Loucy (cell line): ENCODE measurements at regions not wholly inside any gene's neighbourhood (a gene's known extent, or its start where the extent isn't known, plus 50 kb on each side); places are given as distances from the start of the nearest gene placed in this dataset.

Experiments
- H2AFZ ChIP-seq: fragments of 200-600 bp; sonication (generic); 2 replicates; pipeline ENCODE4 v1.6.0; 2016; ENCODE audit warnings: antibody characterized with exemption, mild to moderate bottlenecking, low read length, moderate library complexity
- H3F3A ChIP-seq: fragments of 200-600 bp; 2 replicates; pipeline ENCODE4 v1.6.0; 2016; ENCODE audit warnings: antibody characterized with exemption, low read depth, mild to moderate bottlenecking
- H3K27me3 ChIP-seq: fragments of 200-600 bp; sonication (generic); 2 replicates; pipeline ENCODE4 v1.6.1; 2014; ENCODE audit warnings: low read length, mild to moderate bottlenecking; ENCODE audit not compliant: insufficient read depth, poor library complexity, severe bottlenecking
- H3K36me3 ChIP-seq: fragments of 200-600 bp; sonication (generic); 2 replicates; pipeline ENCODE4 v1.6.1; 2016; ENCODE audit warnings: low read length; ENCODE audit not compliant: insufficient read depth
- H3K4me1 ChIP-seq: fragments of 200-600 bp; sonication (generic); 2 replicates; pipeline ENCODE4 v1.5.1; 2014; ENCODE audit warnings: low read length, mild to moderate bottlenecking; ENCODE audit not compliant: insufficient read depth, poor library complexity, severe bottlenecking
- H3K4me2 ChIP-seq: fragments of 200-600 bp; sonication (generic); 2 replicates; pipeline ENCODE4 v1.6.0; 2014; ENCODE audit warnings: antibody characterized with exemption, low read length, low read depth, mild to moderate bottlenecking; ENCODE audit not compliant: poor library complexity, severe bottlenecking
- H3K4me3 ChIP-seq: fragments of 200-600 bp; sonication (generic); 2 replicates; pipeline ENCODE4 v1.5.1; 2014; ENCODE audit warnings: low read length, mild to moderate bottlenecking, mixed read lengths; ENCODE audit not compliant: poor library complexity, severe bottlenecking
- H3K79me2 ChIP-seq: fragments of 200-600 bp; sonication (generic); 2 replicates; pipeline ENCODE4 v1.6.1; 2014; ENCODE audit warnings: low read length; ENCODE audit not compliant: insufficient read depth
- H3K9ac ChIP-seq: fragments of 200-600 bp; sonication (generic); 2 replicates; pipeline ENCODE4 v1.6.0; 2014; ENCODE audit warnings: mild to moderate bottlenecking, low read depth, low read length, moderate library complexity; ENCODE audit not compliant: poor library complexity, severe bottlenecking
- H3K9me2 ChIP-seq: fragments of 200-600 bp; sonication (generic); replicated peaks from 2 replicates; pipeline ENCODE4 v1.6.1; 2016; ENCODE audit warnings: low read depth, low read length, mixed read lengths
- H3K9me3 ChIP-seq: fragments of 200-600 bp; sonication (generic); 2 replicates; pipeline ENCODE4 v1.6.1; 2014; ENCODE audit warnings: mild to moderate bottlenecking, antibody characterized with exemption, low read length, low read depth; ENCODE audit not compliant: insufficient read depth
- H4K20me1 ChIP-seq: fragments of 200-600 bp; sonication (generic); 2 replicates; pipeline ENCODE4 v1.6.0; 2014; ENCODE audit warnings: antibody characterized with exemption, low read length, mild to moderate bottlenecking; ENCODE audit not compliant: insufficient read depth, poor library complexity, severe bottlenecking
- CTCF ChIP-seq: fragments of 200-600 bp; sonication (generic); conservative IDR thresholded peaks from 2 replicates; pipeline ENCODE4 v1.5.1; 2014; ENCODE audit warnings: mild to moderate bottlenecking, antibody characterized with exemption, low read length
- EZH2phosphoT487 ChIP-seq: fragments of 200-600 bp; IDR thresholded peaks from 2 replicates; pipeline ENCODE4 v1.6.1; 2018; ENCODE audit warnings: antibody characterized with exemption, mild to moderate bottlenecking, moderate library complexity, borderline replicate concordance

- Histone ChIP-seq H3K36me3 (no peaks in the 10 kb centered on the region), H3K79me2 (no peaks in the 10 kb centered on the region), H3K9ac (no peak overlapping the region), H2AFZ (no peak overlapping the region), H3K4me3 (no peak overlapping the region), H3K27me3 (no peaks in the 10 kb centered on the region), H3F3A (no peaks in the 10 kb centered on the region), H3K9me2 (no peaks in the 10 kb centered on the region), H3K4me1 (no peaks in the 10 kb centered on the region), H3K9me3 (no peaks in the 10 kb centered on the region), H4K20me1 (no peaks in the 10 kb centered on the region), H3K4me2 (no peak overlapping the region)
- no peak for TF ChIP-seq CTCF
These were observed 688.0 kb upstream of the SEMA6A start for GRCh38 chr5:117262572-117263131.

DNA sequence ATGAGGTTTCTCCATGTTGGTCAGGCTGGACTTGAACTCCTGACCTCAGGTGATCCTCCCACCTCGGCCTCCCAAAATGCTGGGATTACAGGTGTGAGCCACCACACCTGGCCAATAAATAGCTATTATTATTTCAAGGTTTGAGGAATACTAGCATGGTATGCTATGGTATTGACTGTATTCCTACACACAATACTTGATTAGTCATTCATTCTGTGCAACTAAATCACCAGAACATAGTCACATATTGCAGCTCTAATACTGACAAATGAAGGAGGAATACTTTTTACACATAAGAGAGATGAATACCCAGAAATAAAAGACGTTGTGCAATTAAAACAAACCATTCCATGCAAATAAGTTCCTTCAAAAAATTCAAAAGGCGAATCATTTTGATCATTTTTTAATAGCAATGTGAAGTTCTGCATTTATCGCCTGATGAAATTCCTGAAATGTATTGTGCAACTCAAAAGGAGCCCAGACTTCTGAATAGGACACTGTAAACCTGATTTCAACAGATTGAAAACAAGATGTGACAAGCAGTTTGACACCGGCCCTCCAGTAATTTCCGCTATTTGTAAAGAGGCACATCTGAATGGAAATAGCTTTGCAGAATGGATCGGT lies 687.4 kb upstream of the SEMA6A start:
- Histone ChIP-seq H4K20me1 (no peaks in the 10 kb centered on the region), H3K4me1 (no peaks in the 10 kb centered on the region), H3K4me2 (no peak overlapping the region), H3K4me3 (no peak overlapping the region), H3K36me3 (no peaks in the 10 kb centered on the region), H3K9ac (no peak overlapping the region), H3F3A (no peaks in the 10 kb centered on the region), H2AFZ (no peak overlapping the region), H3K9me3 (no peaks in the 10 kb centered on the region), H3K9me2 (no peaks in the 10 kb centered on the region), H3K79me2 (no peaks in the 10 kb centered on the region), H3K27me3 (no peaks in the 10 kb centered on the region)
- no peak for TF ChIP-seq CTCF
- no peak for TF ChIP-seq EZH2phosphoT487

- H3K4me3 ChIP-seq = no peak overlapping the region
- H3K4me1 ChIP-seq = no peaks in the 10 kb centered on the region
- H3K27me3 ChIP-seq = no peaks in the 10 kb centered on the region
- no peaks in the 10 kb centered on the region for H3K79me2 ChIP-seq
- TF ChIP-seq CTCF (no peak), EZH2phosphoT487 (no peak)
- no peak overlapping the region for H3K9ac ChIP-seq
- H3K4me2 ChIP-seq = no peak overlapping the region
- H3K36me3 ChIP-seq = no peaks in the 10 kb centered on the region
- H4K20me1 ChIP-seq = no peaks in the 10 kb centered on the region
- H3F3A ChIP-seq = no peaks in the 10 kb centered on the region
- no peaks in the 10 kb centered on the region for H3K9me3 ChIP-seq
- no peak overlapping the region for H2AFZ ChIP-seq
- no peaks in the 10 kb centered on the region for H3K9me2 ChIP-seq
These were observed 680.8 kb upstream of the SEMA6A start for GRCh38 chr5:117255211-117256027.
